ENCODE measurements at regions not wholly inside any gene's neighbourhood (a gene's known extent, or its start where the extent isn't known, plus 50 kb on each side); places are given as distances from the start of the nearest gene placed in this dataset.

GRCh38 chr1:57897581-57897980, 473.7 kb upstream of the DAB1 start:
- Histone ChIP-seq H3K27me3 (ENCODE audit: insufficient read depth, low read depth) (peaks cover 4% of the 10 kb centered on the region; the same call in 1 of the 2 replicates), H3K4me1 (replicated peaks; ENCODE audit: insufficient read depth) (no peaks in the 10 kb centered on the region), H3K9me3 (ENCODE audit: insufficient read depth, low read depth) (no peaks in the 10 kb centered on the region), H3K9me2 (ENCODE audit: insufficient read depth) (no peaks in the 10 kb centered on the region), H3K27ac (no peak overlapping the region), H3K4me2 (no peak overlapping the region), H3K79me2 (ENCODE audit: low read depth) (no peaks in the 10 kb centered on the region), H4K20me1 (ENCODE audit: insufficient read depth) (no peaks in the 10 kb centered on the region), H3K4me3 (no peak overlapping the region), H3F3A (ENCODE audit: insufficient read depth, low read depth) (no peaks in the 10 kb centered on the region), H3K36me3 (ENCODE audit: low read depth) (no peaks in the 10 kb centered on the region), H2AFZ (no peak overlapping the region)
- ChIA-PET CTCF (no interaction called here), POLR2A (ENCODE audit: unreplicated experiment) (no interaction called here)
- BruUV-seq (replicated peaks) = no TSS peak
- intact Hi-C loops (cut with micrococcal nuclease; ENCODE audit: unreplicated experiment) = no loop called here
- no peak for DNase-seq
- no peak for TF ChIP-seq CTCF (conservative IDR thresholded peaks at IDR 0.05)
- TF ChIP-seq EZH2 (IDR thresholded peaks at IDR 0.05; ENCODE audit: low read depth) = no peak

- no peaks in the 10 kb centered on the region for H3K36me3 ChIP-seq (ENCODE audit: low read depth)
- ChIA-PET CTCF (no interaction called here), POLR2A (ENCODE audit: unreplicated experiment) (no interaction called here)
- intact Hi-C loops (cut with micrococcal nuclease; ENCODE audit: unreplicated experiment) = no loop called here
- no peaks in the 10 kb centered on the region for H3F3A ChIP-seq (ENCODE audit: insufficient read depth, low read depth)
- no peaks in the 10 kb centered on the region for H4K20me1 ChIP-seq (ENCODE audit: insufficient read depth)
- no peaks in the 10 kb centered on the region for H3K9me3 ChIP-seq (ENCODE audit: insufficient read depth, low read depth)
- no peaks in the 10 kb centered on the region for H3K79me2 ChIP-seq (ENCODE audit: low read depth)
- no peak for TF ChIP-seq CTCF (conservative IDR thresholded peaks at IDR 0.05)
- TF ChIP-seq EZH2 (IDR thresholded peaks at IDR 0.05; ENCODE audit: low read depth) = no peak
- H2AFZ ChIP-seq = no peak overlapping the region
- BruUV-seq (replicated peaks) = no TSS peak
- DNase-seq = no peak
- H3K4me3 ChIP-seq = no peak overlapping the region
- no peak overlapping the region for H3K27ac ChIP-seq
- peaks cover 4% of the 10 kb centered on the region; the same call in 1 of the 2 replicates for H3K27me3 ChIP-seq (ENCODE audit: insufficient read depth, low read depth)
- no peaks in the 10 kb centered on the region for H3K9me2 ChIP-seq (ENCODE audit: insufficient read depth)
- H3K4me2 ChIP-seq = no peak overlapping the region
- no peaks in the 10 kb centered on the region for H3K4me1 ChIP-seq (replicated peaks; ENCODE audit: insufficient read depth)
Measured at GRCh38 chr1:57894315-57894714, 470.5 kb upstream of the DAB1 start.

GRCh38 chr1:57889676-57890320, 465.9 kb upstream of the DAB1 start:
- TF ChIP-seq EZH2 (IDR thresholded peaks at IDR 0.05; ENCODE audit: low read depth) = no peak
- TF ChIP-seq CTCF (conservative IDR thresholded peaks at IDR 0.05) = no peak
- H3K4me2 ChIP-seq = no peak overlapping the region
- ChIA-PET POLR2A (ENCODE audit: unreplicated experiment) (no interaction called here), CTCF (no interaction called here)
- H3K27me3 ChIP-seq (ENCODE audit: insufficient read depth, low read depth) = peaks cover 4% of the 10 kb centered on the region; the same call in 1 of the 2 replicates
- H3K36me3 ChIP-seq (ENCODE audit: low read depth) = no peaks in the 10 kb centered on the region
- H4K20me1 ChIP-seq (ENCODE audit: insufficient read depth) = no peaks in the 10 kb centered on the region
- H3F3A ChIP-seq (ENCODE audit: insufficient read depth, low read depth) = no peaks in the 10 kb centered on the region
- no peaks in the 10 kb centered on the region for H3K79me2 ChIP-seq (ENCODE audit: low read depth)
- intact Hi-C loops (cut with micrococcal nuclease; ENCODE audit: unreplicated experiment) = no loop called here
- H3K4me1 ChIP-seq (replicated peaks; ENCODE audit: insufficient read depth) = no peaks in the 10 kb centered on the region
- H3K9me2 ChIP-seq (ENCODE audit: insufficient read depth) = no peaks in the 10 kb centered on the region
- no peak overlapping the region for H2AFZ ChIP-seq
- H3K9me3 ChIP-seq (ENCODE audit: insufficient read depth, low read depth) = no peaks in the 10 kb centered on the region
- no peak overlapping the region for H3K4me3 ChIP-seq
- H3K27ac ChIP-seq = no peak overlapping the region
- no TSS peak for BruUV-seq (replicated peaks)
- DNase-seq = no peak

Measured in PC-9 (cell line).